Kidney epithelial cell (primary cell): ENCODE measurements at regions not wholly inside any gene's neighbourhood (a gene's known extent, or its start where the extent isn't known, plus 50 kb on each side); places are given as distances from the start of the nearest gene placed in this dataset.

Source experiments
- DNase-seq: peaks from one replicate; pipeline ENCODE4 v3.0.0-alpha.2; 2010; ENCODE audit warnings: low read depth
- H3K27me3 ChIP-seq: 2 replicates; pipeline ENCODE4 v1.6.0; 2011; ENCODE audit warnings: low read length; ENCODE audit not compliant: control insufficient read depth, insufficient read depth
- H3K36me3 ChIP-seq: 2 replicates; pipeline ENCODE4 v1.5.1; 2011; ENCODE audit warnings: low read length; ENCODE audit not compliant: control insufficient read depth, insufficient read depth
- H3K4me3 ChIP-seq: 2 replicates; pipeline ENCODE4 v1.5.1; 2011; ENCODE audit warnings: low read depth, mild to moderate bottlenecking, control low read depth, low read length
- TF ChIP-seq, protein P1 (sequence below): IDR thresholded peaks from 2 replicates; pipeline ENCODE4 v1.5.1; 2011; ENCODE audit warnings: mild to moderate bottlenecking, moderate library complexity, low read length, control low read depth, inconsistent platforms; ENCODE audit not compliant: insufficient read depth, poor library complexity, severe bottlenecking

DNA sequence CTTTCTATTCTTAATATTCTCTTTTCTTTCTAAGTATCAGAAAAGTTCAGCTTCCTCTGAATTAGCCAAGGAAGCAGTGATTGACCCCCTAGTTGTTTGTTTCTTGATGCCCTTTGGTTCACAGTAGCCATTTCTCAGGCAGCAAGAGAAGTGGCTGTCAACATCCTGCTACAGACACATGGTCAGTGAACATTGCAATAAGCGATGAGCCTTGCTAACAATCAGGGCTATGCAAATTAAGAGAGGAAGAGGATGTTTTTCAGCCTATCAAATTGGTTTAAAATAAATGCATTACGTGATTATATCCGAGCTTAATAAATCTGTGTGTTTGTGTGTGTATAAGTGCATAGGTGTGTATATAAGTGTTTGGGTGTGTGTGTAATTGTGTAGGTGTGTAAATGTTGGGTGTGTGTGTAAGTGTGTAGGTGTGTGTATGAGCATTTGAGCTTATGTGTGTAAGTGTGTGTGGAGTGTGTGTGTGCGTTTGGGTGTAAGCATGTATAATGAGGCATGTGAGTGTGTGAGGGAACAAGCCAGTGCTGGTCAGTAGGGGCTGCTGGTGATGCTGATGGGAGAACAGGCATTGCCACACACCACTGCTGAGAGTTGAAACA, 78.1 kb upstream of the XCR1 start:
- Histone ChIP-seq H3K36me3 (no peaks in the 10 kb centered on the region), H3K27me3 (no peaks in the 10 kb centered on the region), H3K4me3 (no peak overlapping the region)
- TF ChIP-seq, protein P1, sequence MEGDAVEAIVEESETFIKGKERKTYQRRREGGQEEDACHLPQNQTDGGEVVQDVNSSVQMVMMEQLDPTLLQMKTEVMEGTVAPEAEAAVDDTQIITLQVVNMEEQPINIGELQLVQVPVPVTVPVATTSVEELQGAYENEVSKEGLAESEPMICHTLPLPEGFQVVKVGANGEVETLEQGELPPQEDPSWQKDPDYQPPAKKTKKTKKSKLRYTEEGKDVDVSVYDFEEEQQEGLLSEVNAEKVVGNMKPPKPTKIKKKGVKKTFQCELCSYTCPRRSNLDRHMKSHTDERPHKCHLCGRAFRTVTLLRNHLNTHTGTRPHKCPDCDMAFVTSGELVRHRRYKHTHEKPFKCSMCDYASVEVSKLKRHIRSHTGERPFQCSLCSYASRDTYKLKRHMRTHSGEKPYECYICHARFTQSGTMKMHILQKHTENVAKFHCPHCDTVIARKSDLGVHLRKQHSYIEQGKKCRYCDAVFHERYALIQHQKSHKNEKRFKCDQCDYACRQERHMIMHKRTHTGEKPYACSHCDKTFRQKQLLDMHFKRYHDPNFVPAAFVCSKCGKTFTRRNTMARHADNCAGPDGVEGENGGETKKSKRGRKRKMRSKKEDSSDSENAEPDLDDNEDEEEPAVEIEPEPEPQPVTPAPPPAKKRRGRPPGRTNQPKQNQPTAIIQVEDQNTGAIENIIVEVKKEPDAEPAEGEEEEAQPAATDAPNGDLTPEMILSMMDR, result no peak
- DNase-seq, result no peak

- Histone ChIP-seq H3K36me3 (no peaks in the 10 kb centered on the region), H3K4me3 (no peak overlapping the region), H3K27me3 (no peaks in the 10 kb centered on the region)
- no peak for DNase-seq
- TF ChIP-seq, protein P1, result no peak
These were observed 77.4 kb upstream of the XCR1 start for GRCh38 chr3:46104706-46105105.

DNA sequence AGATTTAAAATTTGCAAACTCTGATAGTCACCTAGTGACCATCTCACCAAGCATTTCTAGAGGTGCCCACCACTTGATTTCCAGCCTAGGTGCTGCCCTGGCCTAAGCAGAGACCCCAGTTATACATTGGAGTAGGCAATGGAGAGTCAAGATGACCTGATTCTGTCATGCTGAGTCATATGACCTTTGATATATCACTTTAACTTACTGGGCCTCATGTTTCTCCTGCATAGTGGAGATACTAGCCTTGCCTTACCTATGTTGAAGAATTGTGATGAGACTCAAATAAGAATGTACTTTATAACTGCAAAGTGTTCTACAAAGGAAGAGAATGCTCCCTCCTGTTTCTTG, 75.5 kb upstream of the XCR1 start:
- H3K4me3 ChIP-seq, result no peak overlapping the region
- TF ChIP-seq, protein P1, result no peak
- no peaks in the 10 kb centered on the region for H3K27me3 ChIP-seq
- no peak for DNase-seq
- H3K36me3 ChIP-seq, result no peaks in the 10 kb centered on the region

DNA sequence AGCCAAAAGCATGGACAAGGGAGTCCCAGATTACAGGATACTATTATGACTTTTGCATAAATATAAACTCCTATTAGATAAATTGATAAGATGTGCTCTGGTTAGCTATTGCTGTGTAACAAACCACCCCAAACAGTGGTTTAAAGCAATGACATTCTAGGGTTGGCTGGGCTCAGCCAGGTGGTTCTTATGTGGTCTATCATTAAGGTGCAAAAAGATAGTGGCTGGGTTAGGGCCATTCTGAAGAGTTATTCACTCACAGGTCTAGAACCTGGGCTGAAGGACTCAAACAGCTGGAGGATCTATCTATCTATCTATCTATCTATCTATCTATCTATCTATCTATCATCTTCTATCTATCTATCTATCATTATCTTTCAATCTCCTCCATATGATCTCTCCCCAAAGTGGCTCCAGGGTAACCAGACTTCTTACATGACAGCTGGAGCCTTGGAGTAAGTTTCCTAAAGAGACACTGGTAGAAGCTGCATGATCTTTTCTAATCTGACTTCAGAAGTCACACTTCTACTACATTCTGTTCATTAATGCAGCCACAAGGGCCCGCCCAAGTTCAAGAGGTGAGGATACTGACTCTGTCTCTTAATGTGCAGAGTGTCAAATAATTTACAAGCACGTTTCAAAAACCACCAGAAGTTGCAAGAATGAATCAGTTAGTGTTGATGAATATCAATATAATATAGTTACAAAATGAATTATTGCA, 74.9 kb upstream of the XCR1 start:
- TF ChIP-seq, protein P1, result no peak
- no peaks in the 10 kb centered on the region for H3K27me3 ChIP-seq
- H3K4me3 ChIP-seq, result no peak overlapping the region
- H3K36me3 ChIP-seq, result no peaks in the 10 kb centered on the region
- no peak for DNase-seq

DNA sequence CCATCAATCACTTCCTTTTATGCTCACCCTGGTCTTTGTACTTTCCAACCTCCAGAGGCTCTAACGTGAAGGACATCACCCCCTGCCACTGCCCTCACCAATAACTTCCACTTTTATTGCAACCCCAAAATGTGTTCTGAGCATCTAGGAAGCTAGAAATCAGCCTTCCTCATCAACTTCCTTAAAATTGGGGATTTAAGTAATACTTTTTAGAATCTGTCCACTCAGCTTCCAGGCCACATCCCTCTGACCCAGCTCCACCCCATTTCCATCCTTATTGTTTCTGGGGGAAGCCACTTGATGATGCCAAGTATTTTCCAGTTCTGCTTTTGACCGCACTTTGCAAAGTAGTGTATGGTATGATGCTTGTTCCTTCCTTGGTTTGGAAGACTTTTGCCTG, 73.5 kb upstream of the XCR1 start:
- no peak for DNase-seq
- Histone ChIP-seq H3K36me3 (no peaks in the 10 kb centered on the region), H3K4me3 (no peak overlapping the region), H3K27me3 (no peaks in the 10 kb centered on the region)
- TF ChIP-seq, protein P1, result no peak

- Histone ChIP-seq H3K36me3 (no peaks in the 10 kb centered on the region), H3K27me3 (no peaks in the 10 kb centered on the region), H3K4me3 (no peak overlapping the region)
- no peak for DNase-seq
- TF ChIP-seq, protein P1, result no peak
These were observed 71.1 kb upstream of the XCR1 start for GRCh38 chr3:46098319-46098761.
